HFFc6 (cell line): ENCODE measurements at regions not wholly inside any gene's neighbourhood (a gene's known extent, or its start where the extent isn't known, plus 50 kb on each side); places are given as distances from the start of the nearest gene placed in this dataset.

ENCODE experiments used
- DNase-seq: peaks from one replicate; pipeline ENCODE4 v3.0.0-alpha.2; 2018
- H3K27ac Mint-ChIP-seq: 2 replicates; pipeline ENCODE4 v1.8.0; 2020; ENCODE audit warnings: mild to moderate bottlenecking, mixed read lengths
- H3K27me3 Mint-ChIP-seq: 2 replicates; pipeline ENCODE4 v1.8.0; 2021; ENCODE audit warnings: mild to moderate bottlenecking, moderate library complexity, mixed read lengths; ENCODE audit not compliant: insufficient read depth
- H3K36me3 Mint-ChIP-seq: 2 replicates; pipeline ENCODE4 v1.8.0; 2021; ENCODE audit warnings: low read depth, mixed read lengths
- H3K4me1 Mint-ChIP-seq: 2 replicates; pipeline ENCODE4 v1.8.0; 2020; ENCODE audit warnings: low read depth, mixed read lengths
- H3K4me3 Mint-ChIP-seq: 2 replicates; pipeline ENCODE4 v1.8.0; 2020; ENCODE audit warnings: mild to moderate bottlenecking, moderate library complexity, mixed read lengths
- H3K9me3 Mint-ChIP-seq: 2 replicates; pipeline ENCODE4 v1.8.0; 2020; ENCODE audit warnings: mild to moderate bottlenecking, mixed read lengths
- CTCF ChIP-seq: fragments of 200-600 bp; sonication (generic); IDR thresholded peaks from 2 replicates; pipeline ENCODE4 v1.5.0; 2021; ENCODE audit warnings: antibody characterized with exemption, mild to moderate bottlenecking

GRCh38 chr10:43819464-43820230, 171.0 kb upstream of the ZNF32 start:
- no peak for DNase-seq
- no peak for TF ChIP-seq CTCF
- no peak overlapping the region for H3K27ac Mint-ChIP-seq
- H3K4me1 Mint-ChIP-seq, result peaks cover 90% of the 10 kb centered on the region
- no peaks in the 10 kb centered on the region for H3K9me3 Mint-ChIP-seq
- H3K4me3 Mint-ChIP-seq, result no peak overlapping the region
- no peaks in the 10 kb centered on the region for H3K36me3 Mint-ChIP-seq
- H3K27me3 Mint-ChIP-seq, result peaks cover 1% of the 10 kb centered on the region; the same call in 1 of the 2 replicates

GRCh38 chr10:43818687-43819086, 170.0 kb upstream of the ZNF32 start:
- H3K27me3 Mint-ChIP-seq, result peaks cover 1% of the 10 kb centered on the region; the same call in 1 of the 2 replicates
- no peaks in the 10 kb centered on the region for H3K36me3 Mint-ChIP-seq
- H3K27ac Mint-ChIP-seq, result no peak overlapping the region
- no peak for TF ChIP-seq CTCF
- no peak overlapping the region for H3K4me3 Mint-ChIP-seq
- peaks cover 92% of the 10 kb centered on the region for H3K4me1 Mint-ChIP-seq
- DNase-seq, result no peak
- H3K9me3 Mint-ChIP-seq, result no peaks in the 10 kb centered on the region

- H3K27ac Mint-ChIP-seq, result peak overlapping the region; percentile 92
- DNase-seq, result peak; percentile 90
- H3K4me3 Mint-ChIP-seq, result peak overlapping the region; percentile 79
- H3K27me3 Mint-ChIP-seq, result peaks cover 1% of the 10 kb centered on the region; the same call in 1 of the 2 replicates
- no peaks in the 10 kb centered on the region for H3K36me3 Mint-ChIP-seq
- TF ChIP-seq CTCF, result no peak
- H3K9me3 Mint-ChIP-seq, result no peaks in the 10 kb centered on the region
- H3K4me1 Mint-ChIP-seq, result peaks cover 90% of the 10 kb centered on the region
Observed at GRCh38 chr10:43817368-43817767, 168.7 kb upstream of the ZNF32 start.

- H3K27me3 Mint-ChIP-seq, result no peaks in the 10 kb centered on the region; the same call in 1 of the 2 replicates
- DNase-seq, result peak; percentile 90
- no peak for TF ChIP-seq CTCF
- peaks cover 88% of the 10 kb centered on the region for H3K4me1 Mint-ChIP-seq
- H3K27ac Mint-ChIP-seq, result peak overlapping the region; percentile 92
- no peaks in the 10 kb centered on the region for H3K36me3 Mint-ChIP-seq
- peak overlapping the region; percentile 79 for H3K4me3 Mint-ChIP-seq
- H3K9me3 Mint-ChIP-seq, result no peaks in the 10 kb centered on the region
Observed at GRCh38 chr10:43816351-43817321, 168.0 kb upstream of the ZNF32 start.

GRCh38 chr10:43815181-43815885, 166.7 kb upstream of the ZNF32 start:
- peak overlapping the region; percentile 79 for H3K4me3 Mint-ChIP-seq
- DNase-seq, result no peak
- no peaks in the 10 kb centered on the region for H3K9me3 Mint-ChIP-seq
- H3K27ac Mint-ChIP-seq, result peak overlapping the region; percentile 92
- no peak for TF ChIP-seq CTCF
- no peaks in the 10 kb centered on the region; the same call in 1 of the 2 replicates for H3K27me3 Mint-ChIP-seq
- H3K4me1 Mint-ChIP-seq, result peaks cover 88% of the 10 kb centered on the region
- H3K36me3 Mint-ChIP-seq, result no peaks in the 10 kb centered on the region
